Lung microvascular endothelial cell (primary cell): ENCODE measurements at regions not wholly inside any gene's neighbourhood (a gene's known extent, or its start where the extent isn't known, plus 50 kb on each side); places are given as distances from the start of the nearest gene placed in this dataset.

Source experiments
- DNase-seq, 2 donors: peaks; one replicate each; pipeline versions ENCODE4 v3.0.0 to v3.0.0-alpha.2; 2010; ENCODE audit warnings: low read depth in 2 of 2

GRCh38 chr5:96036301-96036700 is 74.7 kb upstream of the ELL2 start:
- DNase-seq, result no peak

DNA sequence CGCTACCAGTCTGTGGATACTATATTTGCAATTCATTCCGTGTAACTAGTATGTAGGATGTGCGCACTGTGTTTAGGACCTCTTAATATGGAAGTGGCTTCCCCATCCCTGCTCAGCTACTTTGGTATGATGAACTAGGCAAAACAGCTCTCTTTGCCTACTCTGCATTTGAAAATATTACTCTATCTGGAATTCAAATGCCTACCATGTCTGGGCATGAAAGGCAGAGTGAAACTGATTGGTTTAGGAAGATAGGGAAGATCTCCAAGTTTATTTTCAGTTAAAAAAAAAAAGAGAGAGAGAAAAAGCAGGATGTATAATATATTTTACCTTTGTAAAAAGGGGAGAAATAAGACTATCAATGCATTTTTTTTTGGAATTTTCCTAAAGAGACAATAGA is 74.1 kb upstream of the ELL2 start:
- DNase-seq, result no peak

- no peak for DNase-seq
Observed at GRCh38 chr5:96033116-96033515, 71.5 kb upstream of the ELL2 start.

DNA sequence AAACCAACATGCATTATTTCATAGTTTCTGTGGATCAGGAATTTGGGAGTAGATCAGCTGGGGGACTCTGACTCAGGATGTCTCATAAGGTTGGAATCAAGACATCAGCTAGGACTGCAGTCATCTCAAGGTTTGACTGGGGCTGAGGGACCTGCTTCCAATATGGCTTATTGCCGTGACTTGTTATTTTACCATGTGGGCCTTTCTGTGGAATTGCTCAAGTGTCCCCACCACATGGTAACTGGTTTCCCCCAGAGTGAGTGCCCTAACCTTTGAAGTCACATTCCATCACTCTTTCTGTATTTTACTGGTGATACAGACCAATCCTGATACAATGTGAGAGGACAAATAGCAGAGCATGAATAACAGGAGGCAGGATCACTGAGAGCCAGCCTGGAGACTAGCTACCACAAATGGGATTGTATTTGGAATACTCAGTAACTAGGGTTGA is 70.2 kb upstream of the ELL2 start:
- no peak for DNase-seq

GRCh38 chr5:96031180-96031579 is 69.5 kb upstream of the ELL2 start:
- no peak for DNase-seq

- DNase-seq, result peak in 1 of 2 donors; percentile 21
Observed at GRCh38 chr5:96026406-96027041, 64.9 kb upstream of the ELL2 start.

DNA sequence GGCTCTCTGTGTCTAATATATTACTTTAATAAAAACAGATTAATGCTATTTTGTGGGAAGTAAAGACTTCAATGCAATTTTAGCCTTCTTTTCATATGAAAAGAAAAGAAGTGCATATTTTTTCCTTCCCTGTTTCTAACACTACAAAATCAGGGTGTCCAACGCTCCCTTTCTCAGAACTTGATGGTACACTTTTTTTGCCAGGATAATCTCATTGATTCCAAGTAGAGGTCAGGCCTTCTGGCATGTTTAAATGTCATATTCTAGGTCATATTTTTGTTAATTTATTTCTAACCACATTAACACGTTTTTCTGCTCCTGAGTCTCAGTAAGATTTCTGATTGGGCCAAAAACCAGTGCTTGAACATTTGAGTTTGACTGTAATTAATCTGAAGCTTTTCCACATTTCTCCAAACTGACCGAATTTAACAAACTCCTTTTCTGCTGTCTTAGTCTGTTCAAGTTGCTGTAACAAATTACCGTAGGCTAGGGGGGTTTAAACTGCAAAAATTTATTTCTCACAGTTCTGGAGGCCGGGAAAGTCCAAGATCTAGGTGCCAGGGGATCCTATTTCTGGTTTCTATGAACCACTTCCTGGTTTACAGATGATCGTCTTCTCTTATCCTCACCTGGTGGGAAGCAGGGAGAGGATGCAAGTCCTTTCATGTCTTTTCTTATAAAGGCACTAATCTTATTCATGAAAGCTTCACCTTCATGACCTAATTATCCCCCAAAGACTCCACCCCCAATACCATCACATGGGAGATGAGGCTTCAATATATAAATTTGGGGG is 63.2 kb upstream of the ELL2 start:
- no peak for DNase-seq

- peak in 1 of 2 donors; percentile 2 for DNase-seq
Observed at GRCh38 chr5:96023518-96023917, 61.9 kb upstream of the ELL2 start.

DNA sequence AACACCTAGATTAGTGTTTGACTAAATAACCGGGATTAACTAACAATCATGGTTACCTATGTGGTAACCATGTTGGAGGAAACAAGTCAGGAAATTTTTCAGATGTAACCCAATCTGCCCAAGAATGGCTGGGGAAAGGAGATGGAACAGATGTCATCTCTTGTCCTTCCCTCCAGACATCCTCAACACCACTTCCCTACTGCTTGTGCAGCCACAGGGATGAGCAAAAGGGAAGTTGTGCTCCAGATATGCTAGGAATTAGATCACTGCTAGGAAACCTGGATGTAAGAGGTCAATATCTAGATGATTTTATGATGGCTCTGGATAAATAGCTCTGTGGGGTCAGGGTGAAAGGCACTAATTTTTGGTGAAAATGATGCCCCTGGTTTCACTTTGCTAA is 61.3 kb upstream of the ELL2 start:
- no peak for DNase-seq

- DNase-seq, result peak in 1 of 2 donors; percentile 45
Observed at GRCh38 chr5:96017951-96018350, 56.3 kb upstream of the ELL2 start.

DNA sequence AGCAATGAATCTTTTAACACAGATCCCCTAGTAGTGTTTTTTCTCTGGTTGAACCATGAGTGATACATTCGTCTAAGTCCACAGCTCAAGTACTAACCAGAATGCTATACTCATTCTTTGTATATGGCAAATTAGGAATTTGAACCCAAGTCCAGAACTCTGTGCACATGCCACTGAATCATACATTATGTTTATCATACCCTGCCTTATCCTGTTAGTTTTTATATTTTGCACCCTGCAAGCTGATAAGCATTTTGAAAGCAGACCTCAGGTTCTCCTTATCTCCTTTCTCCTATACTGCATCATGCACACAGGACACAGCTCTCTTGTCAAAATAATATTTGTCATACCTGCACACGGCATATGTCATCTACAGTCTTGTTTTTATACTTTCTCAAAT is 54.6 kb upstream of the ELL2 start:
- no peak for DNase-seq

GRCh38 chr5:96015709-96016108 is 54.1 kb upstream of the ELL2 start:
- DNase-seq, result no peak

- no peak for DNase-seq
Observed at GRCh38 chr5:96014395-96014794, 52.7 kb upstream of the ELL2 start.

DNA sequence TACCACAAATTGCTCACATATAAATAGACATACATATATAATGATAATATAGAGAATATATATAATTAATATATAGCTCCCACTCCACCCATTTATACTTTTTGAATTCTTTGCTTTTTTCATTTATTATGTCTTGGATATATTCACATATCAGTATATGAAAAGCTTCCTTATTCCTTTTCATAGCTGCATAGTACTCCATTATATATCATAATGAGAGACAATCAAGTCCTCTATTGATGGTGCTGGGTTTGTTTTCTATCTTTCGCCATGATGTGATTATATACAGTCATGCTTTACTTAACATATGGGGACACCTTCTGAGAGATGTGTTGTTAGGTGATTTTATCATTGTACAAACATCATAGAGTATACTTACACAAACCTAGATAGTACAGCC is 51.6 kb upstream of the ELL2 start:
- no peak for DNase-seq

- no peak for DNase-seq
Observed at GRCh38 chr5:96012399-96012798, 50.7 kb upstream of the ELL2 start.
